Upper lobe of left lung (tissue), 6 donors: ENCODE measurements at regions not wholly inside any gene's neighbourhood (a gene's known extent, or its start where the extent isn't known, plus 50 kb on each side); places are given as distances from the start of the nearest gene placed in this dataset.

Experiments
- ATAC-seq, 2 donors: fragments of 200-7000 bp; cut with Tn5 transposase; one replicate each; pipeline ENCODE4 v1.9.1; 2022; ENCODE audit warnings: mild to moderate bottlenecking in 2 of 2, moderate library complexity in 2 of 2; ENCODE audit not compliant: low FRiP score in 2 of 2
- DNase-seq, 2 donors: peaks; one replicate each; pipeline ENCODE4 v3.0.0-alpha.2; 2019 to 2020
- H3K27ac ChIP-seq, 4 donors: fragments of 200-600 bp; sonication (generic); one replicate each; pipeline ENCODE4 v1.5.1; 2016 to 2019
- H3K27me3 ChIP-seq, 4 donors: fragments of 200-600 bp; sonication (generic); one replicate each; pipeline ENCODE4 v1.5.1; 2017 to 2019
- H3K36me3 ChIP-seq, 4 donors: fragments of 200-600 bp; sonication (generic); one replicate each; pipeline ENCODE4 v1.5.1; 2016 to 2019
- H3K4me1 ChIP-seq, 4 donors: fragments of 200-600 bp; sonication (generic); one replicate each; pipeline ENCODE4 v1.5.1; 2018 to 2019
- H3K4me3 ChIP-seq, 4 donors: fragments of 200-600 bp; sonication (generic); one replicate each; pipeline ENCODE4 v1.5.1; 2017 to 2019; ENCODE audit warnings: mild to moderate bottlenecking in 2 of 4, moderate library complexity in 1 of 4
- H3K9me3 ChIP-seq, 4 donors: fragments of 200-600 bp; sonication (generic); one replicate each; pipeline ENCODE4 v1.5.1; 2018 to 2019
- EP300 ChIP-seq, 4 donors: sonication (generic); formaldehyde crosslinking; IDR thresholded peaks; one replicate each; pipeline ENCODE4 v1.5.1; 2017; ENCODE audit warnings: antibody characterized with exemption in 4 of 4, control low read depth in 2 of 4
- POLR2A ChIP-seq, 4 donors: fragments of 450-650 bp; IDR thresholded peaks; one replicate each; pipeline ENCODE4 v1.5.1; 2016 to 2017; ENCODE audit warnings: antibody characterized with exemption in 4 of 4, mild to moderate bottlenecking in 2 of 4
- POLR2AphosphoS5 ChIP-seq, 2 donors: sonication (generic); formaldehyde crosslinking; IDR thresholded peaks; one replicate each; pipeline ENCODE4 v1.5.1; 2017; ENCODE audit warnings: antibody characterized with exemption in 2 of 2
- WGBS, 2 donors: methylation state at CpG; one replicate each; pipeline ENCODE4 v1.1.5; 2017 to 2018; 5-methylcytosine and 5-hydroxymethylcytosine counted together
- TF ChIP-seq, protein P1 (sequence below), 6 experiments: fragments of 450-650 bp in 4 of 6; fragments of 200-600 bp in 2 of 6; sonication (generic) in 2 of 6; IDR thresholded peaks; one replicate each; pipeline ENCODE4 v1.5.1; 2016 to 2019; ENCODE audit warnings: antibody characterized with exemption in 6 of 6
- donor health status: DM: no; HTN: no; CAD: no; lungs with moderate emphysema.
- donor health status: DM: no; HTN: yes; CAD: no; lungs with severe emphysema.

DNA sequence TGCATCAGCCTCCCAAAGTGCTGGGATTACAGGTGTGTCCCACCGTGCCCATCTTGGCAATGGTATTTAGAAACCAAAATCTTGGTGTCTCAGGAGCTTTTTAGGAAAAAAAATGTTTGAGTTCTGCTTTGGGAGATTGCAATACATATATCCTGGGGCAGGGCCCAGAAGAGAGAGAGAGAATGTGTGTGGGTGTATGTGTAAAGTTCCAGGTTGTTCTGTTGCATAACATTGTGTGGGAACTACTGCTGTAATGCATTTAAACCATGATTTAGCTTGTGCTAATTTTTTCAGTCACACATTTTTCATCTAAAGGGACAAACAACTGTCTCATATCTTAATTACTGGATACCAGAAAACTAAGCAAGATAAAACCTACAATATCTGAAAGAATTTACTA, 70.8 kb upstream of the NABP1 start:
- Histone ChIP-seq H3K36me3 (no peaks in the 10 kb centered on the region), H3K9me3 (no peaks in the 10 kb centered on the region), H3K27me3 (no peaks in the 10 kb centered on the region), H3K4me1 (no peaks in the 10 kb centered on the region), H3K4me3 (no peak overlapping the region), H3K27ac (no peak overlapping the region)
- WGBS, 2 donors = 73 to 86% methylated on average over 1 of the region's 1 CpG
- DNase-seq (no peak), ATAC-seq (no peak)
- TF ChIP-seq, protein P1, sequence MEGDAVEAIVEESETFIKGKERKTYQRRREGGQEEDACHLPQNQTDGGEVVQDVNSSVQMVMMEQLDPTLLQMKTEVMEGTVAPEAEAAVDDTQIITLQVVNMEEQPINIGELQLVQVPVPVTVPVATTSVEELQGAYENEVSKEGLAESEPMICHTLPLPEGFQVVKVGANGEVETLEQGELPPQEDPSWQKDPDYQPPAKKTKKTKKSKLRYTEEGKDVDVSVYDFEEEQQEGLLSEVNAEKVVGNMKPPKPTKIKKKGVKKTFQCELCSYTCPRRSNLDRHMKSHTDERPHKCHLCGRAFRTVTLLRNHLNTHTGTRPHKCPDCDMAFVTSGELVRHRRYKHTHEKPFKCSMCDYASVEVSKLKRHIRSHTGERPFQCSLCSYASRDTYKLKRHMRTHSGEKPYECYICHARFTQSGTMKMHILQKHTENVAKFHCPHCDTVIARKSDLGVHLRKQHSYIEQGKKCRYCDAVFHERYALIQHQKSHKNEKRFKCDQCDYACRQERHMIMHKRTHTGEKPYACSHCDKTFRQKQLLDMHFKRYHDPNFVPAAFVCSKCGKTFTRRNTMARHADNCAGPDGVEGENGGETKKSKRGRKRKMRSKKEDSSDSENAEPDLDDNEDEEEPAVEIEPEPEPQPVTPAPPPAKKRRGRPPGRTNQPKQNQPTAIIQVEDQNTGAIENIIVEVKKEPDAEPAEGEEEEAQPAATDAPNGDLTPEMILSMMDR (IDR thresholded peaks at IDR 0.05) = no peak
- TF ChIP-seq POLR2AphosphoS5 (IDR thresholded peaks at IDR 0.05) = no peak
- no peak for TF ChIP-seq EP300 (IDR thresholded peaks at IDR 0.05)
- no peak for TF ChIP-seq POLR2A (IDR thresholded peaks at IDR 0.05)

DNA sequence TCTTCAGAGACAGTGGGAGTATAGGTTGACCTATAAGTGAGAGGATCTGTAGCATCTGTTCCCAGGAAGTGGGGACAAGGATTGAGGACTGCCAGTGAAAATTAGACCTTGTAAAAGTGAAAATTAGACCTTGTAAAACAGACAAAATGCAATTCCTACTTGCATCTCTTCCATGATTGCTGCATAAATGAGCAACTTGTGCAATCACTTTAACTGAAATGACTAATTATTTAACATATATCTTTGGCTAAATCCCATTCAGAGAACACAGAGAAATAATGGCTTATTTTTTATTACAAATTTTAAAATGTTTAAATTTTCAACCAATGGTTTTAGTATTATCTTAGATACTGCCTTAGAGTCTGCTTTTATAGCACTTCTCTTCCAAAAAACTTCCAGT, 67.2 kb upstream of the NABP1 start:
- no peak for ATAC-seq
- Histone ChIP-seq H3K4me3 (no peak overlapping the region), H3K36me3 (no peaks in the 10 kb centered on the region), H3K9me3 (no peaks in the 10 kb centered on the region), H3K27ac (peak overlapping the region in 1 of 4 donors; percentile 60), H3K4me1 (no peaks in the 10 kb centered on the region), H3K27me3 (no peaks in the 10 kb centered on the region)
- DNase-seq = no peak
- TF ChIP-seq POLR2A (IDR thresholded peaks at IDR 0.05) (no peak), POLR2AphosphoS5 (IDR thresholded peaks at IDR 0.05) (no peak), EP300 (IDR thresholded peaks at IDR 0.05) (no peak)
- TF ChIP-seq, protein P1 (IDR thresholded peaks at IDR 0.05) = no peak

DNA sequence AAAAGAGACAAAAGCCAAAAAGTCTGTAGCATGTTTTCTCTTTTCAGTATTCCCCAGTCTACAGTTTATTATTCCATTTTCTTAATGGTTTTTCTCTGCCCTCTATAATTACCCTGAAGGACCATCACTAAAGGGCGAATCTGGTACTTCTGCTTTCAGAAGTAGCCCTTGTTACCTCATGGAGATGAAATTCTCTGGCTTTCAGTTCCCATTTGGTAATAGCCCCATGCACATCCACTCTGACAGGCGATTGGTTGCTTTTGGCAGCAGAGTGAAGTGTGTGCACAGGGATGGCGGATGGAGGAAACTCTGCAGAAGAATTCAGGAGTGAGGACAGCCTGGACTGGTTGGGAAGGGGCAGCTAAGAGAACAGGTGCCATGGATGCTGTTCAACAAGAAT, 66.3 kb upstream of the NABP1 start:
- Histone ChIP-seq H3K4me3 (no peak overlapping the region), H3K27me3 (no peaks in the 10 kb centered on the region), H3K36me3 (no peaks in the 10 kb centered on the region), H3K4me1 (no peaks in the 10 kb centered on the region), H3K27ac (peak overlapping the region in 1 of 4 donors; percentile 60), H3K9me3 (no peaks in the 10 kb centered on the region)
- TF ChIP-seq POLR2A (IDR thresholded peaks at IDR 0.05) = no peak
- peak in 1 of 2 donors; percentile 12 for TF ChIP-seq POLR2AphosphoS5 (IDR thresholded peaks at IDR 0.05)
- 40 to 53% methylated on average over 3 of the region's 3 CpGs for WGBS, 2 donors
- DNase-seq (peak in 1 of 2 donors; percentile 68), ATAC-seq (peak; percentile 69 to 91)

DNA sequence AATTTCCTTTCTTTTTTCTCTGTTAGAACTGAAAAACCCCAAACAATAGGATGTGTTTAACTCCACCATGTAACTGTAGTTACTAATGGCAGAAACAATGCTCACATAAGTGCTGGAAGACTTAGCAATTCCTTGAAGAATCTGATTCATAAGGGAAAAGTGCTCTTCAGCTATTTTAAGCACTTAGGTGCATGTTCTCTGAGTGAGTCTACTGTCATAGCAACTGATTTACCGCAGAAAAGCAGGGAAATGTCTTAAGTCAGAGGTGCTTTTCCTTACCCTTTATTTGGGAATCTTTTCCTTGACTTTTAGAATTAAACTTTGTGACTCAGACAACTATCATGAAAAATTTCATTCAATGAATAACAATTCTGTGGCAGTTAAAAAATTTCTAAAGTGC, 65.4 kb upstream of the NABP1 start:
- 69 to 71% methylated on average over 1 of the region's 1 CpG for WGBS, 2 donors
- TF ChIP-seq, protein P1 (IDR thresholded peaks at IDR 0.05) = no peak
- TF ChIP-seq POLR2AphosphoS5 (IDR thresholded peaks at IDR 0.05) (no peak), EP300 (IDR thresholded peaks at IDR 0.05) (no peak), POLR2A (IDR thresholded peaks at IDR 0.05) (no peak)
- Histone ChIP-seq H3K9me3 (no peaks in the 10 kb centered on the region), H3K4me3 (no peak overlapping the region), H3K36me3 (no peaks in the 10 kb centered on the region), H3K27ac (peak overlapping the region in 1 of 4 donors; percentile 60), H3K4me1 (peaks cover 0 to 1% (median under 1%) of the 10 kb centered on the region in 4 donors), H3K27me3 (no peaks in the 10 kb centered on the region)
- ATAC-seq (no peak), DNase-seq (no peak)

DNA sequence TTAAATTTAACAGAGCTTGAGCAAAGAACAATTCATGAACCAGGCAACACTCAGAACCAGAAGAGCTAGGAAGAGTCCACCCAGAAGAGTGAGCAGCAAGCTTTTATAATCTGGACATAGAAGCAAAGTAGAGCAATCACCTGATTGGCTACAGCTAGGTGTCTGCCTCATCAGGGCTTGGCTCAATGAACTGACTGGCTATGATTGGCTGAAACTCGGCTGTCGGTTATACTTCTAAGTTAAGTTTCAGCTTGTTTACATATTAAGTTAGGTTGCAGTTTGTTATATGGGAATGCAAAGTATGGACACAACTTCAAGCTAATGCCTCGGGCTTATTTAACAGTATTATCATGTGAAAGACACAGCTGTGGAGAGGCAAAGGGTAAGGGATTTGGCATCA, 63.2 kb upstream of the NABP1 start:
- WGBS, 2 donors = 96 to 100% methylated on average over 3 of the region's 3 CpGs
- DNase-seq = no peak
- Histone ChIP-seq H3K27ac (no peak overlapping the region), H3K9me3 (no peaks in the 10 kb centered on the region), H3K4me1 (peaks cover 0 to 11% (median 1%) of the 10 kb centered on the region in 4 donors), H3K4me3 (no peak overlapping the region), H3K27me3 (no peaks in the 10 kb centered on the region), H3K36me3 (no peaks in the 10 kb centered on the region)
- TF ChIP-seq EP300 (IDR thresholded peaks at IDR 0.05) (no peak), POLR2A (IDR thresholded peaks at IDR 0.05) (no peak), POLR2AphosphoS5 (IDR thresholded peaks at IDR 0.05) (no peak)
- TF ChIP-seq, protein P1 (IDR thresholded peaks at IDR 0.05) = no peak
- ATAC-seq = no peak
